OCI-LY3 (cell line): ENCODE measurements at regions not wholly inside any gene's neighbourhood (a gene's known extent, or its start where the extent isn't known, plus 50 kb on each side); places are given as distances from the start of the nearest gene placed in this dataset.

Source experiments
- EZH2phosphoT487 ChIP-seq: fragments of 200-600 bp; shearing (Covaris generic); IDR thresholded peaks from 2 replicates; pipeline ENCODE4 v1.6.1; 2018; ENCODE audit warnings: antibody characterized with exemption, mixed run types, low read depth
- TF ChIP-seq, protein P1 (sequence below): fragments of 200-600, 300-600 bp; sonication (generic); IDR thresholded peaks from 2 replicates; pipeline ENCODE4 v1.5.1; 2014; ENCODE audit warnings: antibody characterized with exemption, low read length, low read depth

DNA sequence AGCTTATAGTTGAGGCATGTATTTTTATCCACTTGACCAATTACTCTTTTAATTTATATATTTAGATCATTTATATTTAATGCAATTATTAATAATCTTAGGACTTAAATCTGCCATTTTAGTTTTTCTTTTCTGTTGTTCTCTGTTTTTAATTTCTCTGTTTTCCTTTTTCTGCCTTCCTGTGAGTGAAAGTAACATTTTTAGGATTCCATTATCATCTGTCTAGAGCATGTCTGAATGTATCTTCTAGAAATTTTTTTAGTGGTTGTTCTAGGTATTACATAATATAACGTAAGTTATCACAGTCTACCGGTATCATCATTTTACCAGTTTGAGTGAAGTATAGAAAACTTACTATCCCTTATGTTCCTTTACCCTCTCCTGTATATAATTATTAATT, 197.3 kb downstream of the UNC5CL start:
- TF ChIP-seq, protein P1, sequence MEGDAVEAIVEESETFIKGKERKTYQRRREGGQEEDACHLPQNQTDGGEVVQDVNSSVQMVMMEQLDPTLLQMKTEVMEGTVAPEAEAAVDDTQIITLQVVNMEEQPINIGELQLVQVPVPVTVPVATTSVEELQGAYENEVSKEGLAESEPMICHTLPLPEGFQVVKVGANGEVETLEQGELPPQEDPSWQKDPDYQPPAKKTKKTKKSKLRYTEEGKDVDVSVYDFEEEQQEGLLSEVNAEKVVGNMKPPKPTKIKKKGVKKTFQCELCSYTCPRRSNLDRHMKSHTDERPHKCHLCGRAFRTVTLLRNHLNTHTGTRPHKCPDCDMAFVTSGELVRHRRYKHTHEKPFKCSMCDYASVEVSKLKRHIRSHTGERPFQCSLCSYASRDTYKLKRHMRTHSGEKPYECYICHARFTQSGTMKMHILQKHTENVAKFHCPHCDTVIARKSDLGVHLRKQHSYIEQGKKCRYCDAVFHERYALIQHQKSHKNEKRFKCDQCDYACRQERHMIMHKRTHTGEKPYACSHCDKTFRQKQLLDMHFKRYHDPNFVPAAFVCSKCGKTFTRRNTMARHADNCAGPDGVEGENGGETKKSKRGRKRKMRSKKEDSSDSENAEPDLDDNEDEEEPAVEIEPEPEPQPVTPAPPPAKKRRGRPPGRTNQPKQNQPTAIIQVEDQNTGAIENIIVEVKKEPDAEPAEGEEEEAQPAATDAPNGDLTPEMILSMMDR: no peak
- no peak for TF ChIP-seq EZH2phosphoT487
